ENCODE measurements at regions not wholly inside any gene's neighbourhood (a gene's known extent, or its start where the extent isn't known, plus 50 kb on each side); places are given as distances from the start of the nearest gene placed in this dataset.

DNA sequence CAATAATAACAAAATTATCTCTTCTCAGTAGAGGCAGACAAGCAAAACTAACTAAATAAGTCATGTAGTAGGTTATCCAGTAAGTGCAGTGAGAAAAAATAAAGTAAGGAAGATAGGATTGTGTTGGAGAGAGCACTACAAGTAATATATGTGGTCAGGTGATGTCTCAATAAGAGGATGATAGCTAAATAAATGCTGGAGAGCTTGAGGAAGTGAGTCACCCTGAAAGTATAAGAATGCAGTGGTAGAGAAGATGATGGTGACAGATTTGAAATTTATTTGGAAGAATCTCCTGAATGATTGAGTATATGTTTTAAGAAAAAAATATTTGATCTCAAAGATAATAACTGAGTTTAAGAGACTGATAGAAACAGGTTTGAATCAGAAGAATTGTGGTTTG is 152.2 kb upstream of the PRR20A start:
- Mint-ChIP-seq H3K27ac (no peak overlapping the region), H3K36me3 (no peaks in the 10 kb centered on the region), H3K27me3 (no peaks in the 10 kb centered on the region), H3K4me1 (ENCODE audit: unreplicated experiment) (no peaks in the 10 kb centered on the region), H3K9me3 (peaks cover 3% of the 10 kb centered on the region), H3K4me3 (no peak overlapping the region)
- DNase-seq (ENCODE audit: extremely low spot score, unreplicated experiment): no peak
- TF ChIP-seq, protein P1, sequence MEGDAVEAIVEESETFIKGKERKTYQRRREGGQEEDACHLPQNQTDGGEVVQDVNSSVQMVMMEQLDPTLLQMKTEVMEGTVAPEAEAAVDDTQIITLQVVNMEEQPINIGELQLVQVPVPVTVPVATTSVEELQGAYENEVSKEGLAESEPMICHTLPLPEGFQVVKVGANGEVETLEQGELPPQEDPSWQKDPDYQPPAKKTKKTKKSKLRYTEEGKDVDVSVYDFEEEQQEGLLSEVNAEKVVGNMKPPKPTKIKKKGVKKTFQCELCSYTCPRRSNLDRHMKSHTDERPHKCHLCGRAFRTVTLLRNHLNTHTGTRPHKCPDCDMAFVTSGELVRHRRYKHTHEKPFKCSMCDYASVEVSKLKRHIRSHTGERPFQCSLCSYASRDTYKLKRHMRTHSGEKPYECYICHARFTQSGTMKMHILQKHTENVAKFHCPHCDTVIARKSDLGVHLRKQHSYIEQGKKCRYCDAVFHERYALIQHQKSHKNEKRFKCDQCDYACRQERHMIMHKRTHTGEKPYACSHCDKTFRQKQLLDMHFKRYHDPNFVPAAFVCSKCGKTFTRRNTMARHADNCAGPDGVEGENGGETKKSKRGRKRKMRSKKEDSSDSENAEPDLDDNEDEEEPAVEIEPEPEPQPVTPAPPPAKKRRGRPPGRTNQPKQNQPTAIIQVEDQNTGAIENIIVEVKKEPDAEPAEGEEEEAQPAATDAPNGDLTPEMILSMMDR (conservative IDR thresholded peaks at IDR 0.05): no peak

DNA sequence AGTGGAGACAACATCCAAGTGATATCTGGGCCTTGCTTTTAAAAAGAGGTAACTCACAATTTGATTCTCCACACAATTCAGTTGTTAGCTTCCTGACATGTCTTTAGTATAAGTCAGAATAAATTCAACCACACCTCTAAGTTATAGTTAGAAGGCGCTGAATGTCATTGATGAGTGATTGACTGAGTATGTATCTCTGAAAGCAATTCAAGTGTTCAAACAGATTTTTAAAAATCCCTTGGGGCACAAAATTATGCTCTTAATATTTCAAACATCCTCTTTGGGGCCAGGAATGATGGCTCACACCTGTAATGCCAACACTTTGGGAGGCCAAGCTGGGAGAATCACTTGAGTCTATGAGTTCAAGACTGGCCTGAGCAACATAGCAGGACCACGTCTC is 137.0 kb upstream of the PRR20A start:
- Mint-ChIP-seq H3K4me1 (ENCODE audit: unreplicated experiment) (no peaks in the 10 kb centered on the region), H3K27ac (no peak overlapping the region), H3K9me3 (no peaks in the 10 kb centered on the region), H3K4me3 (no peak overlapping the region), H3K27me3 (no peaks in the 10 kb centered on the region), H3K36me3 (no peaks in the 10 kb centered on the region)
- TF ChIP-seq, protein P1 (conservative IDR thresholded peaks at IDR 0.05): no peak
- DNase-seq (ENCODE audit: extremely low spot score, unreplicated experiment): no peak

DNA sequence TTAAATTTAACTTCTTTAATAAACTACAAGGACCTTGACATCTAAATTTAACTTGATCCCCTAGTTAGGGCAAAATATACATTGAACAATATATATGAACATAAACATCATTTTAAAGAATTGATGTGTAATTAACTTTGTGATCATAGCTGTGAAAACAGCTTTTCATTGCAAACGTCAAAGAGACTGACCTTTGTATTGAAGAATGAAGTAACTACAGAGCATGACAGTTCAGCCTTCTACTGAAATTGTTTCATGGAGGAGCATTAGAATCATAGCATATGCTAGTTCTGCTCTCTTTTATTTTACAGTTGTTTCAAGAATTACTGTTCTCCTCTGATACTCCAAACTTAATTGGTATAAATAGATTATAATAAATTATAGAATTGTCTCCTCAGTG is 123.4 kb upstream of the PRR20A start:
- H3K4me1 Mint-ChIP-seq (ENCODE audit: unreplicated experiment): no peaks in the 10 kb centered on the region
- no peak for DNase-seq (ENCODE audit: extremely low spot score, unreplicated experiment)
- no peaks in the 10 kb centered on the region for H3K27me3 Mint-ChIP-seq
- no peak overlapping the region for H3K4me3 Mint-ChIP-seq
- no peaks in the 10 kb centered on the region for H3K9me3 Mint-ChIP-seq
- no peak overlapping the region for H3K27ac Mint-ChIP-seq
- no peaks in the 10 kb centered on the region for H3K36me3 Mint-ChIP-seq
- TF ChIP-seq, protein P1 (conservative IDR thresholded peaks at IDR 0.05): no peak

DNA sequence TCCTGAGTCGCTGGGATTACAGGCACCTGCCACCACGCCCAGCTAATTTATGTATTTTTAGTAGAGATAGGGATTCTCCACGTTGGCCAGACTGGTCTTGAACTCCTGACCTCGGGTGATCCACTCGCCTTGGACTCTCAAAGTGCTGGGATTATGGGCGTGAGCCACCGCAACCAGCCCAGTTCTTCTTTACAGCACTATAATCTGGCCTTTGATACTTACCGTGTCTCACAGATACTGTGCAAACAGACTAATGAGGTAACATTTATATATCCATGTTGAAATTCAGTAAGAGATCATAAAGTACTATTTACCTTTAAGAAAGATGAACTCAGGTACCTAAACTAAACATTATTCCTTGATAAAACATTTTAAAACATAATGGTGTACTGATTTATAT is 121.8 kb upstream of the PRR20A start:
- Mint-ChIP-seq H3K4me1 (ENCODE audit: unreplicated experiment) (no peaks in the 10 kb centered on the region), H3K4me3 (no peak overlapping the region), H3K27ac (no peak overlapping the region), H3K27me3 (no peaks in the 10 kb centered on the region), H3K36me3 (no peaks in the 10 kb centered on the region), H3K9me3 (peaks cover 5% of the 10 kb centered on the region)
- DNase-seq (ENCODE audit: extremely low spot score, unreplicated experiment): no peak
- TF ChIP-seq, protein P1 (conservative IDR thresholded peaks at IDR 0.05): no peak

DNA sequence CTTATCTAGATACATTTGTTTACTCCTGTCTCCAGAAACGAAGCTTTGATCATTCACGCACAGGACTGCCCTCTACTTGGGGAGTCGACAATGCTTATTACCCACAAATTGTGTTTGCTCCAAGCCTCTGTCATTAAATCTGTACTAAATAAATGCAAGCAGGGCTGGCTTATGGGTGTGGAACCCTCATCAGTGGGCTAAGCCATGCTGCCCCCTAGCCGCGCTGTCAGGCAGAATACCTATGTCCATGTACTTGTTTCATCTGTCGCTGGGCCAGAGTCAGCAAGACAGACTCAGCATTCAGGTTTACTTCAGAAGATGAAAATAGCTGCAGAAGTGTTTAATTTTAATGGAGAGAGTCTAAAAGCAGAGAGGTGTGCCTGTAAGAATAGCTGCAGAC is 110.0 kb upstream of the PRR20A start:
- TF ChIP-seq, protein P1 (conservative IDR thresholded peaks at IDR 0.05): no peak
- Mint-ChIP-seq H3K27me3 (no peaks in the 10 kb centered on the region), H3K4me1 (ENCODE audit: unreplicated experiment) (no peaks in the 10 kb centered on the region), H3K9me3 (peaks cover 4% of the 10 kb centered on the region), H3K36me3 (no peaks in the 10 kb centered on the region), H3K27ac (no peak overlapping the region), H3K4me3 (no peak overlapping the region)
- DNase-seq (ENCODE audit: extremely low spot score, unreplicated experiment): no peak

DNA sequence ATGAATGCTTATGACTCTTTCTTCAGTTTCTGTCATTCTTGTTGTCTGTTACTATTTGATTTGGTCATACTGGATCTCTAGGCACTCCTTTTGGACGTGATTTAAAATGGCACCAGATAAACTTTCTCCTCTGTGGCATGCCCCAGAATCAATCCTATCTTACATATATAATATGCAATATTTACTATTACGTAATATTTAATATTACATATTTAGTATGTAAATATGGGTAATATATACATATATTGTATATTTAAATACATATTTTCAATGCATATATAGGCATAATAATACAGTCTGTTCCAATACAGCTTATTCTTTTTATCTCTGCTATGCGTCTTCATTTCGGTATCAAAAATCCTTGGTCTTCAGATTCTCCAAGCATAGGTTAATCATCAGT is 104.4 kb upstream of the PRR20A start:
- no peaks in the 10 kb centered on the region for H3K27me3 Mint-ChIP-seq

More for the DNA sequence above, 104.4 kb upstream of the PRR20A start:
- Mint-ChIP-seq H3K36me3 (no peaks in the 10 kb centered on the region), H3K9me3 (no peaks in the 10 kb centered on the region), H3K4me1 (ENCODE audit: unreplicated experiment) (no peaks in the 10 kb centered on the region), H3K27ac (no peak overlapping the region), H3K4me3 (no peak overlapping the region)
- DNase-seq (ENCODE audit: extremely low spot score, unreplicated experiment): no peak
- TF ChIP-seq, protein P1 (conservative IDR thresholded peaks at IDR 0.05): no peak

All from type B pancreatic cell (in vitro differentiated cells).